Ovary (tissue), 3 donors: ENCODE measurements at regions not wholly inside any gene's neighbourhood (a gene's known extent, or its start where the extent isn't known, plus 50 kb on each side); places are given as distances from the start of the nearest gene placed in this dataset.

ENCODE experiments used
- EP300 ChIP-seq: sonication (generic); formaldehyde crosslinking; IDR thresholded peaks from one replicate; pipeline ENCODE4 v1.6.1; 2017; ENCODE audit warnings: antibody characterized with exemption
- POLR2A ChIP-seq: fragments of 450-650 bp; IDR thresholded peaks from one replicate; pipeline ENCODE4 v1.6.1; 2017; ENCODE audit warnings: antibody characterized with exemption, mild to moderate bottlenecking, moderate library complexity
- TF ChIP-seq, protein P1 (sequence below), 3 donors: fragments of 450-650 bp in 2 of 3; fragments of 200-600 bp in 1 of 3; IDR thresholded peaks; one replicate each; pipeline versions ENCODE4 v1.5.1 to v1.8.0; 2016 to 2022; ENCODE audit warnings: antibody characterized with exemption in 3 of 3, mild to moderate bottlenecking in 1 of 3
- donor health status: DM: no; HTN: no; CAD: no.

GRCh38 chr11:127103586-127104388 is 103.2 kb upstream of the KIRREL3 start:
- TF ChIP-seq, protein P1, sequence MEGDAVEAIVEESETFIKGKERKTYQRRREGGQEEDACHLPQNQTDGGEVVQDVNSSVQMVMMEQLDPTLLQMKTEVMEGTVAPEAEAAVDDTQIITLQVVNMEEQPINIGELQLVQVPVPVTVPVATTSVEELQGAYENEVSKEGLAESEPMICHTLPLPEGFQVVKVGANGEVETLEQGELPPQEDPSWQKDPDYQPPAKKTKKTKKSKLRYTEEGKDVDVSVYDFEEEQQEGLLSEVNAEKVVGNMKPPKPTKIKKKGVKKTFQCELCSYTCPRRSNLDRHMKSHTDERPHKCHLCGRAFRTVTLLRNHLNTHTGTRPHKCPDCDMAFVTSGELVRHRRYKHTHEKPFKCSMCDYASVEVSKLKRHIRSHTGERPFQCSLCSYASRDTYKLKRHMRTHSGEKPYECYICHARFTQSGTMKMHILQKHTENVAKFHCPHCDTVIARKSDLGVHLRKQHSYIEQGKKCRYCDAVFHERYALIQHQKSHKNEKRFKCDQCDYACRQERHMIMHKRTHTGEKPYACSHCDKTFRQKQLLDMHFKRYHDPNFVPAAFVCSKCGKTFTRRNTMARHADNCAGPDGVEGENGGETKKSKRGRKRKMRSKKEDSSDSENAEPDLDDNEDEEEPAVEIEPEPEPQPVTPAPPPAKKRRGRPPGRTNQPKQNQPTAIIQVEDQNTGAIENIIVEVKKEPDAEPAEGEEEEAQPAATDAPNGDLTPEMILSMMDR (IDR thresholded peaks at IDR 0.05) = no peak
- TF ChIP-seq POLR2A (no peak), EP300 (no peak)
